Keratinocyte (primary cell): ENCODE measurements at regions not wholly inside any gene's neighbourhood (a gene's known extent, or its start where the extent isn't known, plus 50 kb on each side); places are given as distances from the start of the nearest gene placed in this dataset.
"Not testable (repeated sequence)": the region's sequence is repeated elsewhere in the genome, so short reads cannot be mapped to it uniquely, and the experiment has no call there.

Source experiments
- CTCF ChIP-seq, 3 experiments: IDR thresholded peaks in 1 of 3; conservative IDR thresholded peaks in 1 of 3; optimal IDR thresholded peaks in 1 of 3; 2 replicates in 2 of 3; 3 replicates in 1 of 3; pipeline versions ENCODE3 to v1.5.1; 2011; ENCODE audit warnings: low read length in 3 of 3, mild to moderate bottlenecking in 3 of 3, moderate library complexity in 2 of 3, control low read depth in 1 of 3, inconsistent platforms in 1 of 3; ENCODE audit not compliant: insufficient read depth in 2 of 3; ENCODE audit errors: extremely low read depth in 1 of 3
- EZH2 ChIP-seq: IDR thresholded peaks from one replicate; pipeline ENCODE4 v1.6.1; 2012; ENCODE audit warnings: inconsistent platforms, mild to moderate bottlenecking, low read length, moderate library complexity

- TF ChIP-seq EZH2; CTCF (optimal IDR thresholded peaks at IDR 0.05 in 1 of 3, IDR thresholded peaks at IDR 0.05 in 1 of 3, conservative IDR thresholded peaks at IDR 0.05 in 1 of 3; ENCODE audit: extremely low read depth in 1 of 3, insufficient read depth in 2 of 3, low read length in 3 of 3): not testable (repeated sequence)
Measured at GRCh38 chr4:9102471-9103147, 67.6 kb upstream of the FAM90A26 start.
